ENCODE measurements at regions not wholly inside any gene's neighbourhood (a gene's known extent, or its start where the extent isn't known, plus 50 kb on each side); places are given as distances from the start of the nearest gene placed in this dataset.
A peak's percentile ranks its signal among the peaks of the same experiment; 100 is the strongest.

GRCh38 chr17:71914812-71915211 is 206.0 kb upstream of the SOX9 start:
- H3K27me3 Mint-ChIP-seq: peaks cover 4% of the 10 kb centered on the region
- H3K4me1 Mint-ChIP-seq: no peaks in the 10 kb centered on the region
- Histone ChIP-seq H3K4me1 (ENCODE audit: control insufficient read depth, insufficient read depth, low read length, poor library complexity, severe bottlenecking) (no peaks in the 10 kb centered on the region), H3K4me3 (ENCODE audit: low read depth, low read length) (no peak overlapping the region), H3K27me3 (ENCODE audit: control insufficient read depth, insufficient read depth, low read length) (no peaks in the 10 kb centered on the region), H3K36me3 (ENCODE audit: control insufficient read depth, insufficient read depth, low read length) (no peaks in the 10 kb centered on the region), H3K27ac (ENCODE audit: insufficient read depth, low read length, poor library complexity, severe bottlenecking) (no peak overlapping the region), H3K9me3 (ENCODE audit: control insufficient read depth in 2 of 2, low read length in 2 of 2) (peaks cover 0 to 2% of the 10 kb centered on the region in 2 experiments)
- H3K36me3 Mint-ChIP-seq: no peaks in the 10 kb centered on the region
- no peak for ATAC-seq (ENCODE audit: low read depth in 2 of 2)
- H3K9me3 Mint-ChIP-seq: peaks cover 0 to 7% (median 3%) of the 10 kb centered on the region in 7 donors
- no peak overlapping the region for H3K4me3 Mint-ChIP-seq
- H3K27ac Mint-ChIP-seq: no peak overlapping the region
- no peak for DNase-seq

GRCh38 chr17:71917715-71918114 is 203.1 kb upstream of the SOX9 start:
- Histone ChIP-seq H3K27ac (ENCODE audit: insufficient read depth, low read length, poor library complexity, severe bottlenecking) (no peak overlapping the region), H3K4me3 (ENCODE audit: low read depth, low read length) (no peak overlapping the region), H3K36me3 (ENCODE audit: control insufficient read depth, insufficient read depth, low read length) (no peaks in the 10 kb centered on the region), H3K9me3 (ENCODE audit: control insufficient read depth in 2 of 2, low read length in 2 of 2) (peaks cover 0 to 2% of the 10 kb centered on the region in 2 experiments), H3K27me3 (ENCODE audit: control insufficient read depth, insufficient read depth, low read length) (no peaks in the 10 kb centered on the region), H3K4me1 (ENCODE audit: control insufficient read depth, insufficient read depth, low read length, poor library complexity, severe bottlenecking) (no peaks in the 10 kb centered on the region)
- Mint-ChIP-seq H3K27ac (no peak overlapping the region), H3K4me3 (no peak overlapping the region), H3K9me3 (peaks cover 1 to 8% (median 4%) of the 10 kb centered on the region in 7 donors), H3K27me3 (no peaks in the 10 kb centered on the region), H3K4me1 (no peaks in the 10 kb centered on the region), H3K36me3 (no peaks in the 10 kb centered on the region)
- ATAC-seq (ENCODE audit: low read depth in 2 of 2) (no peak), DNase-seq (no peak)

DNA sequence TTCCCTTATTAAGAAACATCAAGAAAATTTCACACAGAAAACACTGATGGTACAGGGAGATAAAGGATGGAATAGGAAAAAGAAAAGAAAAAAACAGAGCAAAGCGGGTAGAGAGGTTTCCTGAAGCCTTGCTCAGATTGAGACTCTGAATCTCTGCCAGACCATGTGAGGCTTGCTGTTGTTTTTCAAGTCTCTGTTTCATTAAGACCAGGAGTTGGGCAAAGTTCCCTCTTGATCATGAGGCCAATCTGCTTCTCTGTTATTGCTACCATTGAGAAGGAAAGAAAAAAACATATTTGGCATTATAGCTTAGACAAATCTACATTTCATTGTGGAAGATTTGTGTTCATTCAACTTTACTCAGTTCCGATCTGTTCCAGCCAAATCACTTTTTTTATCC is 201.6 kb upstream of the SOX9 start:
- DNase-seq (no peak), ATAC-seq (ENCODE audit: low read depth in 2 of 2) (no peak)
- H3K27ac Mint-ChIP-seq: no peak overlapping the region
- Histone ChIP-seq H3K4me3 (ENCODE audit: low read depth, low read length) (no peak overlapping the region), H3K27ac (ENCODE audit: insufficient read depth, low read length, poor library complexity, severe bottlenecking) (no peak overlapping the region), H3K27me3 (ENCODE audit: control insufficient read depth, insufficient read depth, low read length) (no peaks in the 10 kb centered on the region), H3K9me3 (ENCODE audit: control insufficient read depth in 2 of 2, low read length in 2 of 2) (peaks cover 0 to 2% of the 10 kb centered on the region in 2 experiments), H3K4me1 (ENCODE audit: control insufficient read depth, insufficient read depth, low read length, poor library complexity, severe bottlenecking) (no peaks in the 10 kb centered on the region), H3K36me3 (ENCODE audit: control insufficient read depth, insufficient read depth, low read length) (no peaks in the 10 kb centered on the region)
- H3K4me1 Mint-ChIP-seq: no peaks in the 10 kb centered on the region
- no peaks in the 10 kb centered on the region for H3K36me3 Mint-ChIP-seq
- no peak overlapping the region for H3K4me3 Mint-ChIP-seq
- no peaks in the 10 kb centered on the region for H3K27me3 Mint-ChIP-seq
- peaks cover 1 to 8% (median 5%) of the 10 kb centered on the region in 7 donors for H3K9me3 Mint-ChIP-seq

DNA sequence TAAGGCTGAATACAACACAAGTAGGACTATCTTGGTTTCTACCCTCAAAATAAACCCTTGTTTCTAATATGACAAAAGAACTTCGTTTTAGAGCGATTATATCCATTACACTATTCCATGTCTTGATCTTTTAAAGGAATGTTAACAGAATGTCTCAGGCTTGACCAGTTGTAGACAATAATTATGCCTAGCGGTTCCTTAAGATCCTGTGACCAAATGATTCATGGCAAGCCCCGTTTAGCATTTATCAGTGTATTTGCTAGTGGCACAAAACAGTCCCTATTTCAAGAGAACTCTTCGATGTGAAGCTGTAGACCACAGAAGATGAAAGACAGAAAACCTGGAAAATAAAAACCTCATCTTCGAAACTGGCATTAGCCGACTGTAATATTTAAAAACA is 200.9 kb upstream of the SOX9 start:
- Mint-ChIP-seq H3K4me3 (no peak overlapping the region), H3K9me3 (peaks cover 1 to 10% (median 5%) of the 10 kb centered on the region in 7 donors), H3K27ac (no peak overlapping the region), H3K36me3 (no peaks in the 10 kb centered on the region), H3K27me3 (no peaks in the 10 kb centered on the region), H3K4me1 (no peaks in the 10 kb centered on the region)
- Histone ChIP-seq H3K9me3 (ENCODE audit: control insufficient read depth in 2 of 2, low read length in 2 of 2) (peaks cover 0 to 2% of the 10 kb centered on the region in 2 experiments), H3K4me3 (ENCODE audit: low read depth, low read length) (no peak overlapping the region), H3K4me1 (ENCODE audit: control insufficient read depth, insufficient read depth, low read length, poor library complexity, severe bottlenecking) (no peaks in the 10 kb centered on the region), H3K27me3 (ENCODE audit: control insufficient read depth, insufficient read depth, low read length) (no peaks in the 10 kb centered on the region), H3K27ac (ENCODE audit: insufficient read depth, low read length, poor library complexity, severe bottlenecking) (no peak overlapping the region), H3K36me3 (ENCODE audit: control insufficient read depth, insufficient read depth, low read length) (no peaks in the 10 kb centered on the region)
- DNase-seq: no peak
- no peak for ATAC-seq (ENCODE audit: low read depth in 2 of 2)

GRCh38 chr17:71921796-71922195 is 199.0 kb upstream of the SOX9 start:
- Histone ChIP-seq H3K9me3 (ENCODE audit: control insufficient read depth in 2 of 2, low read length in 2 of 2) (peaks cover 0 to 2% of the 10 kb centered on the region in 2 experiments), H3K27me3 (ENCODE audit: control insufficient read depth, insufficient read depth, low read length) (no peaks in the 10 kb centered on the region), H3K4me1 (ENCODE audit: control insufficient read depth, insufficient read depth, low read length, poor library complexity, severe bottlenecking) (no peaks in the 10 kb centered on the region), H3K36me3 (ENCODE audit: control insufficient read depth, insufficient read depth, low read length) (no peaks in the 10 kb centered on the region), H3K27ac (ENCODE audit: insufficient read depth, low read length, poor library complexity, severe bottlenecking) (no peak overlapping the region), H3K4me3 (ENCODE audit: low read depth, low read length) (no peak overlapping the region)
- Mint-ChIP-seq H3K4me3 (no peak overlapping the region), H3K27me3 (no peaks in the 10 kb centered on the region), H3K27ac (peak overlapping the region in 1 of 3 donors; percentile 53), H3K36me3 (no peaks in the 10 kb centered on the region), H3K4me1 (no peaks in the 10 kb centered on the region), H3K9me3 (peaks cover 1 to 11% (median 8%) of the 10 kb centered on the region in 7 donors)
- ATAC-seq (ENCODE audit: low read depth in 2 of 2) (no peak), DNase-seq (no peak)

- Mint-ChIP-seq H3K4me1 (no peaks in the 10 kb centered on the region), H3K36me3 (no peaks in the 10 kb centered on the region), H3K4me3 (no peak overlapping the region), H3K27me3 (no peaks in the 10 kb centered on the region), H3K27ac (no peak overlapping the region), H3K9me3 (peaks cover 1 to 11% (median 8%) of the 10 kb centered on the region in 7 donors)
- H3K27ac ChIP-seq (ENCODE audit: insufficient read depth, low read length, poor library complexity, severe bottlenecking): no peak overlapping the region
- DNase-seq (no peak), ATAC-seq (ENCODE audit: low read depth in 2 of 2) (no peak)
- no peaks in the 10 kb centered on the region for H3K27me3 ChIP-seq (ENCODE audit: control insufficient read depth, insufficient read depth, low read length)
- no peak overlapping the region for H3K4me3 ChIP-seq (ENCODE audit: low read depth, low read length)
- H3K4me1 ChIP-seq (ENCODE audit: control insufficient read depth, insufficient read depth, low read length, poor library complexity, severe bottlenecking): no peaks in the 10 kb centered on the region
- H3K9me3 ChIP-seq (ENCODE audit: control insufficient read depth in 2 of 2, low read length in 2 of 2): peaks cover 0 to under 1% of the 10 kb centered on the region in 2 experiments
- no peaks in the 10 kb centered on the region for H3K36me3 ChIP-seq (ENCODE audit: control insufficient read depth, insufficient read depth, low read length)
Measured at GRCh38 chr17:71922439-71922838, 198.4 kb upstream of the SOX9 start.

- ATAC-seq (ENCODE audit: low read depth in 2 of 2) (no peak), DNase-seq (no peak)
- Mint-ChIP-seq H3K27me3 (no peaks in the 10 kb centered on the region), H3K4me3 (no peak overlapping the region), H3K27ac (no peak overlapping the region), H3K9me3 (peaks cover 1 to 13% (median 5%) of the 10 kb centered on the region in 7 donors), H3K36me3 (no peaks in the 10 kb centered on the region), H3K4me1 (no peaks in the 10 kb centered on the region)
- Histone ChIP-seq H3K36me3 (ENCODE audit: control insufficient read depth, insufficient read depth, low read length) (no peaks in the 10 kb centered on the region), H3K27ac (ENCODE audit: insufficient read depth, low read length, poor library complexity, severe bottlenecking) (no peak overlapping the region), H3K4me1 (ENCODE audit: control insufficient read depth, insufficient read depth, low read length, poor library complexity, severe bottlenecking) (no peaks in the 10 kb centered on the region), H3K4me3 (ENCODE audit: low read depth, low read length) (no peak overlapping the region), H3K9me3 (ENCODE audit: control insufficient read depth in 2 of 2, low read length in 2 of 2) (no peaks in the 10 kb centered on the region), H3K27me3 (ENCODE audit: control insufficient read depth, insufficient read depth, low read length) (no peaks in the 10 kb centered on the region)
Measured at GRCh38 chr17:71926746-71927398, 193.9 kb upstream of the SOX9 start.

DNA sequence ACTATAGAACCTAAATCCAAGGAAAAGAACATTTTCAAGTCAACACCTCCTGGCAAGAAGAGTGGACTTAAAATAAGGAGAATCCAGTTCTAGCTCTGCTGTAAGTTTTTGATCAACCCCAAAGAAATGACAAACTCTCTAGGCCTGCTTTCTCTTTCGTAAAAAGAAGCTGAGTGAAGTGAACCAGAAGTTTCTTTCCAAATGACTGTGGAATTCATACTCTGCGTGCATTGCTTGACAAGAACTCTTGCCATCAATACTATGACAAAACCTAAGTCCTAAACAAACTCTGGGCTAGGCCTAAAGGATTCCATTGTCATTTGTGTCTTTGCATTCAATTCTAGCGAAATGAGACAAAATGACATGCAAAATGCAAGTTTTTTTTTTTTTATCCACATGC is 187.5 kb upstream of the SOX9 start:
- Mint-ChIP-seq H3K4me1 (no peaks in the 10 kb centered on the region), H3K9me3 (peaks cover 0 to 5% (median 3%) of the 10 kb centered on the region in 7 donors), H3K36me3 (no peaks in the 10 kb centered on the region), H3K27me3 (no peaks in the 10 kb centered on the region), H3K4me3 (no peak overlapping the region), H3K27ac (no peak overlapping the region)
- Histone ChIP-seq H3K4me1 (ENCODE audit: control insufficient read depth, insufficient read depth, low read length, poor library complexity, severe bottlenecking) (no peaks in the 10 kb centered on the region), H3K4me3 (ENCODE audit: low read depth, low read length) (no peak overlapping the region), H3K36me3 (ENCODE audit: control insufficient read depth, insufficient read depth, low read length) (no peaks in the 10 kb centered on the region), H3K27ac (ENCODE audit: insufficient read depth, low read length, poor library complexity, severe bottlenecking) (no peak overlapping the region), H3K27me3 (ENCODE audit: control insufficient read depth, insufficient read depth, low read length) (no peaks in the 10 kb centered on the region), H3K9me3 (ENCODE audit: control insufficient read depth in 2 of 2, low read length in 2 of 2) (no peaks in the 10 kb centered on the region)
- DNase-seq: no peak
- ATAC-seq (ENCODE audit: low read depth in 2 of 2): no peak
